Endodermal cell (in vitro differentiated cells): ENCODE measurements at regions not wholly inside any gene's neighbourhood (a gene's known extent, or its start where the extent isn't known, plus 50 kb on each side); places are given as distances from the start of the nearest gene placed in this dataset.

Source experiments
- DNase-seq: peaks from one replicate; pipeline ENCODE4 v3.0.0-alpha.2; 2017
- H3K27ac ChIP-seq: 2 replicates; pipeline ENCODE4 v1.5.1; 2013; ENCODE audit warnings: mild to moderate bottlenecking, low read depth, low read length, moderate library complexity
- H3K27me3 ChIP-seq: 2 replicates; pipeline ENCODE4 v1.6.1; 2013; ENCODE audit warnings: mild to moderate bottlenecking, low read length, moderate library complexity; ENCODE audit not compliant: insufficient read depth, control insufficient read depth, poor library complexity, severe bottlenecking
- H3K36me3 ChIP-seq: 2 replicates; pipeline ENCODE4 v1.7.0; 2013; ENCODE audit warnings: mild to moderate bottlenecking, low read length, moderate library complexity; ENCODE audit not compliant: control insufficient read depth, insufficient read depth
- H3K4me1 ChIP-seq: one replicate; pipeline ENCODE4 v1.7.0; 2013; ENCODE audit warnings: low read length; ENCODE audit not compliant: control insufficient read depth, insufficient read depth
- H3K4me3 ChIP-seq: 2 replicates; pipeline ENCODE4 v1.5.1; 2013; ENCODE audit warnings: mild to moderate bottlenecking, low read length, moderate library complexity
- H3K9ac ChIP-seq: 2 replicates; pipeline ENCODE4 v1.6.1; 2013; ENCODE audit warnings: mild to moderate bottlenecking, low read length, moderate library complexity; ENCODE audit not compliant: poor library complexity, severe bottlenecking; ENCODE audit errors: extremely low read depth
- H3K9me3 ChIP-seq: 2 replicates; pipeline ENCODE4 v1.6.1; 2013; ENCODE audit warnings: mild to moderate bottlenecking, low read length, moderate library complexity; ENCODE audit not compliant: control insufficient read depth
- H3K27ac Mint-ChIP-seq: 2 replicates; pipeline ENCODE4 v1.8.0; 2020; ENCODE audit warnings: mixed read lengths
- H3K27me3 Mint-ChIP-seq: 2 replicates; pipeline ENCODE4 v1.8.0; 2021; ENCODE audit warnings: mild to moderate bottlenecking, mixed read lengths; ENCODE audit not compliant: insufficient read depth
- H3K36me3 Mint-ChIP-seq: 2 replicates; pipeline ENCODE4 v1.8.0; 2020; ENCODE audit warnings: low read depth, mixed read lengths
- H3K4me1 Mint-ChIP-seq: 2 replicates; pipeline ENCODE4 v1.8.0; 2020; ENCODE audit warnings: mixed read lengths
- H3K4me3 Mint-ChIP-seq: 2 replicates; pipeline ENCODE4 v1.8.0; 2020; ENCODE audit warnings: mild to moderate bottlenecking, moderate library complexity, mixed read lengths
- H3K9me3 Mint-ChIP-seq: 2 replicates; pipeline ENCODE4 v1.8.0; 2020; ENCODE audit warnings: mild to moderate bottlenecking, mixed read lengths
- CTCF ChIP-seq: fragments of 200-600 bp; sonication (generic); conservative IDR thresholded peaks from 2 replicates; pipeline ENCODE4 v1.5.0; 2021; ENCODE audit warnings: antibody characterized with exemption, mild to moderate bottlenecking
- WGBS, 2 experiments: methylation state at CpG; one replicate each; pipeline versions ENCODE4 v1.1.5 to v1.1.7; 2013; ENCODE audit warnings: missing lambda C conversion rate in 2 of 2, mixed read lengths in 1 of 2; ENCODE audit not compliant: insufficient coverage in 1 of 2, insufficient read length in 1 of 2; 5-methylcytosine and 5-hydroxymethylcytosine counted together

- no peaks in the 10 kb centered on the region for H3K27me3 Mint-ChIP-seq
- no peaks in the 10 kb centered on the region for H3K36me3 Mint-ChIP-seq
- Histone ChIP-seq H3K36me3 (no peaks in the 10 kb centered on the region), H3K9ac (no peak overlapping the region), H3K4me3 (no peak overlapping the region), H3K4me1 (no peaks in the 10 kb centered on the region), H3K27me3 (no peaks in the 10 kb centered on the region), H3K9me3 (no peaks in the 10 kb centered on the region), H3K27ac (no peak overlapping the region)
- TF ChIP-seq CTCF, result no peak
- peaks cover 7% of the 10 kb centered on the region for H3K4me1 Mint-ChIP-seq
- H3K9me3 Mint-ChIP-seq, result peaks cover 46% of the 10 kb centered on the region
- H3K27ac Mint-ChIP-seq, result no peak overlapping the region
- H3K4me3 Mint-ChIP-seq, result no peak overlapping the region
- 86 to 92% methylated on average over 2 to 3 of the region's 4 CpGs for WGBS, 2 experiments
- DNase-seq, result no peak
Observed at GRCh38 chrX:19172741-19173140, 50.5 kb upstream of the ADGRG2 start.

GRCh38 chrX:19174401-19175025 lies 52.2 kb upstream of the ADGRG2 start:
- Mint-ChIP-seq H3K27me3 (no peaks in the 10 kb centered on the region), H3K36me3 (no peaks in the 10 kb centered on the region), H3K9me3 (peaks cover 37% of the 10 kb centered on the region), H3K4me1 (peaks cover 7% of the 10 kb centered on the region), H3K27ac (no peak overlapping the region), H3K4me3 (no peak overlapping the region)
- no peaks in the 10 kb centered on the region for H3K9me3 ChIP-seq
- no peak for DNase-seq
- no peaks in the 10 kb centered on the region for H3K27me3 ChIP-seq
- H3K36me3 ChIP-seq, result no peaks in the 10 kb centered on the region
- H3K9ac ChIP-seq, result no peak overlapping the region
- H3K4me3 ChIP-seq, result no peak overlapping the region
- H3K27ac ChIP-seq, result no peak overlapping the region
- no peak for TF ChIP-seq CTCF
- WGBS, 2 experiments, result 98 to 100% methylated on average over 1 to 10 of the region's 10 CpGs
- H3K4me1 ChIP-seq, result no peaks in the 10 kb centered on the region

- no peaks in the 10 kb centered on the region for H3K36me3 ChIP-seq
- WGBS, 2 experiments, result 72 to 86% methylated on average over 1 to 4 of the region's 4 CpGs
- no peak overlapping the region for H3K4me3 ChIP-seq
- H3K9me3 ChIP-seq, result no peaks in the 10 kb centered on the region
- H3K27me3 Mint-ChIP-seq, result no peaks in the 10 kb centered on the region
- H3K27ac Mint-ChIP-seq, result no peak overlapping the region
- H3K9me3 Mint-ChIP-seq, result peaks cover 44% of the 10 kb centered on the region
- H3K4me3 Mint-ChIP-seq, result no peak overlapping the region
- no peaks in the 10 kb centered on the region for H3K27me3 ChIP-seq
- no peak for TF ChIP-seq CTCF
- H3K4me1 Mint-ChIP-seq, result peaks cover 7% of the 10 kb centered on the region
- DNase-seq, result no peak
- H3K36me3 Mint-ChIP-seq, result no peaks in the 10 kb centered on the region
- H3K27ac ChIP-seq, result no peak overlapping the region
- no peaks in the 10 kb centered on the region for H3K4me1 ChIP-seq
- H3K9ac ChIP-seq, result no peak overlapping the region
Observed at GRCh38 chrX:19176901-19177630, 54.8 kb upstream of the ADGRG2 start.
